A549 (cell line): ENCODE measurements at regions not wholly inside any gene's neighbourhood (a gene's known extent, or its start where the extent isn't known, plus 50 kb on each side); places are given as distances from the start of the nearest gene placed in this dataset.
A peak's percentile ranks its signal among the peaks of the same experiment; 100 is the strongest.

Experiments
- ATAC-seq, 2 experiments: fragments of 200-7000 bp in 1 of 2; fragments of >200 bp in 1 of 2; cut with Nextera tagmentation in 1 of 2; cut with Tn5 transposase in 1 of 2; 3 replicates each; pipeline versions ENCODE4 v1.8.0 to v1.9.1; 2018 to 2020; ENCODE audit warnings: mild to moderate bottlenecking in 1 of 2, moderate library complexity in 1 of 2
- CTCF ChIA-PET: fragments of 300-600 bp; sonication (Branson Sonifier 250); formaldehyde crosslinking; extraction: SDS; loops from one replicate; lab custom pipeline; 2021; ENCODE audit warnings: antibody characterized with exemption, inconsistent platforms; lab: Yijun Ruan, JAX
- POLR2A ChIA-PET: fragments of 350-600 bp; formaldehyde crosslinking; extraction: SDS; loops from one replicate; lab custom pipeline; 2021; ENCODE audit warnings: antibody characterized with exemption, inconsistent platforms; lab: Yijun Ruan, JAX
- DNase-seq, 2 experiments: peaks; one replicate each; pipeline versions ENCODE4 v3.0.0 to v3.0.0-alpha.2; 2011 to 2016; ENCODE audit warnings: low read depth in 1 of 2, low spot score in 1 of 2
- FAIRE-seq: peaks from 2 replicates; lab custom pipeline; 2011; peaks lifted over from hg19 to GRCh38; lab: Jason Lieb, UNC
- H3K27ac ChIP-seq, 2 experiments: fragments of >200 bp; sonication (Bioruptor Twin); formaldehyde crosslinking; 3 replicates each; pipeline ENCODE4 v1.5.1; 2016 to 2017
- H3K4me1 ChIP-seq: fragments of >200 bp; sonication (Bioruptor Twin); formaldehyde crosslinking; 3 replicates; pipeline ENCODE4 v1.6.1; 2016
- H3K4me2 ChIP-seq: fragments of >200 bp; sonication (Bioruptor Twin); formaldehyde crosslinking; 3 replicates; pipeline ENCODE4 v1.6.1; 2016
- H3K4me3 ChIP-seq: fragments of >200 bp; sonication (Bioruptor Twin); formaldehyde crosslinking; 3 replicates; pipeline ENCODE4 v1.5.1; 2016
- H3K9me3 ChIP-seq: fragments of >200 bp; sonication (Bioruptor Twin); formaldehyde crosslinking; 3 replicates; pipeline ENCODE4 v1.6.1; 2016
- CBX2 ChIP-seq: fragments of 200-600 bp; sonication (generic); IDR thresholded peaks from 2 replicates; pipeline ENCODE4 v1.6.1; 2016; ENCODE audit warnings: low read depth, mild to moderate bottlenecking, borderline replicate concordance
- EHF ChIP-seq: fragments of 250-450 bp; sonication (Bioruptor Pico); IDR thresholded peaks from 2 replicates; pipeline ENCODE4 v1.5.0; 2020; ENCODE audit warnings: mild to moderate bottlenecking
- ESRRA ChIP-seq: fragments of 150-350 bp; IDR thresholded peaks from 2 replicates; pipeline ENCODE4 v1.6.1; 2014; ENCODE audit warnings: mild to moderate bottlenecking, low read length, borderline replicate concordance
- GATA3 ChIP-seq: IDR thresholded peaks from 2 replicates; pipeline ENCODE4 v1.6.1; 2012; ENCODE audit warnings: borderline replicate concordance
- MAFK ChIP-seq: fragments of 450-650 bp; IDR thresholded peaks from 2 replicates; pipeline ENCODE4 v1.6.1; 2014; ENCODE audit not compliant: partially characterized antibody
- MAZ ChIP-seq: fragments of 150-350 bp; IDR thresholded peaks from 2 replicates; pipeline ENCODE4 v1.6.1; 2014; ENCODE audit warnings: antibody characterized with exemption, low read depth, low read length, borderline replicate concordance
- NFE2L2 ChIP-seq: fragments of 150-350 bp; conservative IDR thresholded peaks from 2 replicates; pipeline ENCODE4 v1.6.1; 2014; ENCODE audit warnings: low read length
- NPAS2 ChIP-seq: fragments of 250-450 bp; sonication (Bioruptor Pico); IDR thresholded peaks from 2 replicates; pipeline ENCODE4 v1.8.0; 2022; ENCODE audit warnings: mild to moderate bottlenecking, moderate library complexity, borderline replicate concordance
- POLR2A ChIP-seq: IDR thresholded peaks from 2 replicates; pipeline ENCODE4 v1.6.1; 2012; ENCODE audit warnings: mild to moderate bottlenecking, low read length
- RAD21 ChIP-seq, 2 experiments: fragments of >200 bp in 1 of 2; sonication (Bioruptor Twin) in 1 of 2; formaldehyde crosslinking in 1 of 2; IDR thresholded peaks in 1 of 2; conservative IDR thresholded peaks in 1 of 2; 2 replicates in 1 of 2; 3 replicates in 1 of 2; pipeline ENCODE4 v1.6.1; 2012 to 2018; ENCODE audit warnings: inconsistent platforms in 1 of 2
- SREBF2 ChIP-seq: fragments of 450-650 bp; IDR thresholded peaks from 2 replicates; pipeline ENCODE4 v1.6.1; 2014; ENCODE audit warnings: mild to moderate bottlenecking, moderate library complexity
- TFCP2L1 ChIP-seq: fragments of 250-450 bp; sonication (Bioruptor Pico); IDR thresholded peaks from 2 replicates; pipeline ENCODE4 v1.5.0; 2021; ENCODE audit warnings: mild to moderate bottlenecking
- TP53 ChIP-seq: fragments of 250-450 bp; sonication (Bioruptor Pico); IDR thresholded peaks from 2 replicates; pipeline ENCODE4 v1.5.0; 2021; ENCODE audit warnings: mild to moderate bottlenecking, moderate library complexity
- ZFP36 ChIP-seq: fragments of 450-650 bp; IDR thresholded peaks from 2 replicates; pipeline ENCODE4 v1.6.1; 2014; ENCODE audit warnings: borderline replicate concordance; ENCODE audit not compliant: partially characterized antibody
- ZSCAN20 ChIP-seq: fragments of 250-450 bp; sonication (Bioruptor Pico); IDR thresholded peaks from 2 replicates; pipeline ENCODE4 v1.8.0; 2022; ENCODE audit warnings: mild to moderate bottlenecking, moderate library complexity
- WGBS: methylation state at CpG from one replicate; pipeline ENCODE4 v1.1.6; 2017; ENCODE audit errors: missing lambda C conversion rate; 5-methylcytosine and 5-hydroxymethylcytosine counted together
- TF ChIP-seq, protein P1 (sequence below): fragments of >200 bp; sonication (Bioruptor Twin); formaldehyde crosslinking; IDR thresholded peaks from 2 replicates; pipeline ENCODE4 v1.6.1; 2016
- TF ChIP-seq, protein P2 (sequence below): fragments of >200 bp; sonication (Bioruptor Twin); formaldehyde crosslinking; IDR thresholded peaks from 3 replicates; pipeline ENCODE4 v1.5.1; 2016

GRCh38 chr20:48064929-48065328 is 279.6 kb upstream of the SULF2 start:
- WGBS, result 48% methylated on average over 4 of the region's 4 CpGs
- DNase-seq, result no peak
- no peak overlapping the region for H3K4me3 ChIP-seq
- no peak for FAIRE-seq
- ChIA-PET CTCF (no interaction called here), POLR2A (no interaction called here)
- TF ChIP-seq NPAS2, result no peak
- peaks cover 5% of the 10 kb centered on the region; the same call in 1 of the 3 replicates for H3K9me3 ChIP-seq
- 0 out of 3 replicates have a peak, but pooled peaks cover 4% of the 10 kb centered on the region for H3K4me1 ChIP-seq
- H3K27ac ChIP-seq, result no peak overlapping the region
- no peak for ATAC-seq
- H3K4me2 ChIP-seq, result no peak overlapping the region

DNA sequence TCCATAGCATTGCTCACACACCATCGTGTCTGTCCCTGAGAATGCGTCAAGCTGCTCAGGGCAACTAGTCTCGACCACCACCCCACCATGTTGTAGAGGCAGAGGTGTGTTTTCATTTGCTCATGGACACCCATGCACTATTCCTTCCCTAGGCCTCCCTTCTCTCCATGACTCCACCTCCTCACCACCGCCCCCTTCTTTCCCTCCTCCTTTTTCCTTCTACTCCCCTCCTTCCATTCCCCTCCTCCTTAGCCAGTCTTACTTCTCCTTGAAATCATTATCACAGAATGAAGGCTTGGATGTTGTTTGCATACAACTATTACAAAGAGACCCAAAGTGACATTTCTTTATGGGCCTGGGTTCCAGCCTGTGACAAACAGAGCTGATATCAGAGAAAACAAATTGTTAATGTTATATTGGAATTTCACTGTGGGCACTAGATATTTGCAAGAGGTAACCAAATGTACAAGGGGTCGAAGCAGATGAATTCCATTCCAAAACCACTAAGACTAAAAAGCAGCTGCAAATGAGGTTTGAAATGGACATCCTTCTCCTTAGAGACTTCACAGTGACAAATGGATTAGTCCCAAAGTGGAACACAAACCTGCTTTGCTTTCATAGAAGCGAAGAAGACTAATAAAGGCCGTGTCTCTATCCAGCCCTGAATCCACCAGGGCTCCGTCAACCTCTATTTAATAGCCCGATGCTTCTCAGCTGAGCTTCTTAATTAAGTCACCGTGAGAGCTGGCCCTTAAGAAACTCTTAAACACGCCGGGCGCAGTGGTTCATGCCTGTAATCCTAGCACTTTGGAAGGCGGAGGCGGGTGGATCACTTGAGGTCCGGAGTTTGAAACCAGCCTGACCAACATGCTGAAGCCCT is 275.8 kb upstream of the SULF2 start:
- no peak for FAIRE-seq
- 51% methylated on average over 16 of the region's 16 CpGs for WGBS
- no peak overlapping the region for H3K27ac ChIP-seq
- ChIA-PET POLR2A (interaction anchor here (0.7 kb wide), 1 partner anchor 89 kb away, joined by 6 read pairs; no protein-coding TSS in a partner anchor), CTCF (interaction anchor here (0.6 to 1.5 kb wide), 3 partner anchors 150 to 559 kb away, joined by 3 read pairs; no protein-coding TSS in a partner anchor)
- H3K4me2 ChIP-seq, result no peak overlapping the region
- no peak for DNase-seq
- TF ChIP-seq MAZ (no peak), SREBF2 (no peak), RAD21 (conservative IDR thresholded peaks at IDR 0.05 in 1 of 2, IDR thresholded peaks at IDR 0.05 in 1 of 2) (no peak), MAFK (no peak), ZFP36 (no peak), CBX2 (no peak), ESRRA (no peak), EHF (CRISPR knock-in tag) (no peak), GATA3 (no peak), POLR2A (no peak)
- TF ChIP-seq, protein P1, sequence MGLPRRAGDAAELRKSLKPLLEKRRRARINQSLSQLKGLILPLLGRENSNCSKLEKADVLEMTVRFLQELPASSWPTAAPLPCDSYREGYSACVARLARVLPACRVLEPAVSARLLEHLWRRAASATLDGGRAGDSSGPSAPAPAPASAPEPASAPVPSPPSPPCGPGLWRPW, result no peak
- TF ChIP-seq, protein P2, sequence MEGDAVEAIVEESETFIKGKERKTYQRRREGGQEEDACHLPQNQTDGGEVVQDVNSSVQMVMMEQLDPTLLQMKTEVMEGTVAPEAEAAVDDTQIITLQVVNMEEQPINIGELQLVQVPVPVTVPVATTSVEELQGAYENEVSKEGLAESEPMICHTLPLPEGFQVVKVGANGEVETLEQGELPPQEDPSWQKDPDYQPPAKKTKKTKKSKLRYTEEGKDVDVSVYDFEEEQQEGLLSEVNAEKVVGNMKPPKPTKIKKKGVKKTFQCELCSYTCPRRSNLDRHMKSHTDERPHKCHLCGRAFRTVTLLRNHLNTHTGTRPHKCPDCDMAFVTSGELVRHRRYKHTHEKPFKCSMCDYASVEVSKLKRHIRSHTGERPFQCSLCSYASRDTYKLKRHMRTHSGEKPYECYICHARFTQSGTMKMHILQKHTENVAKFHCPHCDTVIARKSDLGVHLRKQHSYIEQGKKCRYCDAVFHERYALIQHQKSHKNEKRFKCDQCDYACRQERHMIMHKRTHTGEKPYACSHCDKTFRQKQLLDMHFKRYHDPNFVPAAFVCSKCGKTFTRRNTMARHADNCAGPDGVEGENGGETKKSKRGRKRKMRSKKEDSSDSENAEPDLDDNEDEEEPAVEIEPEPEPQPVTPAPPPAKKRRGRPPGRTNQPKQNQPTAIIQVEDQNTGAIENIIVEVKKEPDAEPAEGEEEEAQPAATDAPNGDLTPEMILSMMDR, result no peak
- H3K9me3 ChIP-seq, result peaks cover 9% of the 10 kb centered on the region; the same call in 2 of the 3 replicates
- H3K4me3 ChIP-seq, result no peak overlapping the region
- H3K4me1 ChIP-seq, result 0 out of 3 replicates have a peak, but pooled peaks cover 4% of the 10 kb centered on the region
- no peak for ATAC-seq

DNA sequence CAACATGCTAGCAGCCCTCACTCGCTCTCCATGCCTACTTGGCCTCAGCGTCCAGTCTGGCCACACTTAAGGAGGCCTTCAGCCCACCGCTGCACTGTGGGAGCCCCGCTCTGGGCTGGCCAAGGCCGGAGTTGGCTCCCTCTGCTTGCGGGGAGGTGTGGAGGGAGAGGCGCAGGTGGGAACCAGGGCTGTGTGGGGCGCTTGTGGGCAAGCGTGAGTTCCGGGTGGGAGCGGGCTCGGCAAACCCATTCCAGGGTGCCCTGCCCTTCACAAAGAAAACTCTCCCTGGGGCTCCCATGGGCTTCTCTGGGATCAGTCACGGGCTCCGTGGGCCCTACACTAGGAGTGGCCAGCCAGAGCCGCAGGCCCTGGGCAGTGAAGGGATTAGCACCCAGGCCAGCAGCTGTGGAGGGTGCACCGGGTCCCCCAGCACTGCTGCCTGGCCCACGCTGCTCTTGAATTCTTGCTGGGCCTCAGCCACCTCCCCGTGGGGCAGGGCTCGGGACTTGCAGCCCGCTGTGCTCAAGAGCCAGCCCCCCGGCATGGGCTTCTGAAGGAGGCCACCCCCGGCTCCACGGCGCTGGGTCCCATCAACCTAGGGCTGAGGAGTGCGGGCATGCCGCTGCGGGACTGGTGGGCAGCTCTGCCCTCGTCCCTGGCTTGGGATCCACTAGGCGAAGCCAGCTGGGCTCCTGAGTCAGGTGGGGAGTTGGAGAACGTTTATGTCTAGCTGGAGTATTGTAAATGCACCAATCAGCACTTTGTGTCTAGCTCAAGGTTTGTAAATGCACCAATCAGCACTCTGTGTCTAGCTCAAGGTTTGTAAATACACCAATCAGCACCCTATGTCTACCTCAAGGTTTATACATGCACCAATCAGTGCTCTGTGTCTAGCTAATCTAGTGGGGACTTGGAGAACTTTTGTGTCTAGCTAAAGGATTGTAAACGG is 273.6 kb upstream of the SULF2 start:
- Histone ChIP-seq H3K4me1 (no peaks in the 10 kb centered on the region), H3K9me3 (peaks cover 9% of the 10 kb centered on the region; the same call in 2 of the 3 replicates), H3K4me2 (no peak overlapping the region)
- POLR2A ChIA-PET, result no interaction called here
- CTCF ChIA-PET, result interaction anchor here (0.8 kb wide), 1 partner anchor 8 kb away, joined by 3 read pairs; no protein-coding TSS in a partner anchor
- ATAC-seq (no peak), DNase-seq (no peak)
- TF ChIP-seq ZFP36 (no peak), TFCP2L1 (CRISPR knock-in tag) (no peak), RAD21 (conservative IDR thresholded peaks at IDR 0.05 in 1 of 2, IDR thresholded peaks at IDR 0.05 in 1 of 2) (no peak), ZSCAN20 (CRISPR knock-in tag) (no peak), TP53 (CRISPR knock-in tag) (no peak), MAFK (peak; percentile 40), NFE2L2 (no peak)
- TF ChIP-seq, all 56 proteins: peak for 1
- H3K4me3 ChIP-seq, result no peak overlapping the region
- no peak overlapping the region for H3K27ac ChIP-seq
- WGBS, result 35% methylated on average over 14 of the region's 31 CpGs
- FAIRE-seq, result no peak
